Heart right ventricle (tissue), 16 donors: ENCODE measurements at regions not wholly inside any gene's neighbourhood (a gene's known extent, or its start where the extent isn't known, plus 50 kb on each side); places are given as distances from the start of the nearest gene placed in this dataset.

ENCODE experiments used
- ATAC-seq, 8 donors: fragments of 200-7000 bp; cut with Tn5 transposase; one replicate each; pipeline ENCODE4 v1.9.1; 2020; ENCODE audit warnings: mild to moderate bottlenecking in 8 of 8, moderate library complexity in 8 of 8, moderate number of reproducible peaks in 1 of 8
- DNase-seq, 2 donors: peaks; one replicate each; pipeline ENCODE4 v3.0.0-alpha.2; 2020
- H3K27ac ChIP-seq, 10 donors: fragments of 200-600 bp; sonication (generic) in 2 of 10; one replicate each; pipeline versions ENCODE4 v1.5.0 to v1.8.0; 2020 to 2022; ENCODE audit warnings: mild to moderate bottlenecking in 3 of 10
- H3K27me3 ChIP-seq, 7 donors: fragments of 200-600 bp; one replicate each; pipeline ENCODE4 v1.8.0; 2021 to 2022; ENCODE audit warnings: mild to moderate bottlenecking in 2 of 7
- H3K36me3 ChIP-seq, 9 donors: fragments of 200-600 bp; sonication (generic) in 1 of 9; one replicate each; pipeline versions ENCODE4 v1.5.0 to v1.8.0; 2020 to 2022; ENCODE audit warnings: mild to moderate bottlenecking in 2 of 9
- H3K4me1 ChIP-seq, 9 donors: fragments of 200-600 bp; sonication (generic) in 1 of 9; one replicate each; pipeline versions ENCODE4 v1.5.0 to v1.8.0; 2020 to 2022; ENCODE audit warnings: mild to moderate bottlenecking in 4 of 9
- H3K4me3 ChIP-seq, 10 donors: fragments of 200-600 bp; sonication (generic) in 2 of 10; one replicate each; pipeline versions ENCODE4 v1.5.0 to v1.8.0; 2020 to 2022; ENCODE audit warnings: mild to moderate bottlenecking in 7 of 10, moderate library complexity in 2 of 10
- H3K9me3 ChIP-seq, 11 donors: fragments of 200-600 bp in 10 of 11; sonication (generic) in 2 of 11; one replicate each; pipeline versions ENCODE4 v1.5.0 to v1.8.0; 2013 to 2022; ENCODE audit warnings: mild to moderate bottlenecking in 2 of 11, control low read depth in 1 of 11, moderate library complexity in 1 of 11
- WGBS, 2 donors: extraction: QIAGEN DNeasy Blood & Tissue Kit; methylation state at CpG; one replicate each; pipeline ENCODE4 v1.1.7; 2013; ENCODE audit warnings: inconsistent platforms in 1 of 2; 5-methylcytosine and 5-hydroxymethylcytosine counted together
- intact Hi-C, 10 donors: fragments of 100-400 bp; cut with DNase I; formaldehyde crosslinking; loops; one replicate each; pipeline versions ENCODE4 v1.11.1 to v1.14.2; 2022
- TF ChIP-seq, protein P1 (sequence below), 9 donors: fragments of 200-600 bp; sonication (generic) in 2 of 9; IDR thresholded peaks; one replicate each; pipeline versions ENCODE4 v1.5.0 to v1.8.0; 2021 to 2022; ENCODE audit warnings: antibody characterized with exemption in 9 of 9, mild to moderate bottlenecking in 5 of 9, moderate library complexity in 1 of 9
- donor health status: Arrhythmogenic right ventricular cardiomyopathy.
- donor health status: ischemic (EF 13 %, LVEDD 7.1; RV severe dilation, severe dysfunction).
- donor health status: healthy with polysubstance abuse.
- donor health status: DM: no; HTN: yes; CAD: no.
- donor health status: DM: no; HTN: no; CAD: no.
- donor health status: ischemic (EF 25% LVEDD 6.9; RV normal size, moderate dysfunction).
- donor health status: ischemic (EF 25% LVEDD 5.7; RV mildly dilated, moderate dysfunction).
- donor health status: healthy.
- donor health status: DM: yes; HTN: yes; CAD: no.
- donor health status: Ischemic cardiomyopathy.
- donor health status: ischemic (EF 35%, LVEDD 5.7; RV mildly dilated, moderate dysfunction).
- donor health status: nonischemic (EF 11% LVEDD 7.7; RV severe dilation, severe dysfunction).
- donor health status: DM: yes; HTN: yes; CAD: no.
- donor health status: PGD.
- donor health status: ischemic (EF 29% LVEDD 5.4; RV normal size, mild dysfunction).
- donor health status: nonischemic (EF 23%, LVEDD 6.1; RV moderate dilation, normal function).

- peak; percentile 73 to 94 (median 86) for ATAC-seq
- DNase-seq: peak; percentile 19 to 33
- H3K4me3 ChIP-seq: peak overlapping the region in 6 of 10 donors; percentile 11 to 37 (median 28)
- TF ChIP-seq, protein P1, sequence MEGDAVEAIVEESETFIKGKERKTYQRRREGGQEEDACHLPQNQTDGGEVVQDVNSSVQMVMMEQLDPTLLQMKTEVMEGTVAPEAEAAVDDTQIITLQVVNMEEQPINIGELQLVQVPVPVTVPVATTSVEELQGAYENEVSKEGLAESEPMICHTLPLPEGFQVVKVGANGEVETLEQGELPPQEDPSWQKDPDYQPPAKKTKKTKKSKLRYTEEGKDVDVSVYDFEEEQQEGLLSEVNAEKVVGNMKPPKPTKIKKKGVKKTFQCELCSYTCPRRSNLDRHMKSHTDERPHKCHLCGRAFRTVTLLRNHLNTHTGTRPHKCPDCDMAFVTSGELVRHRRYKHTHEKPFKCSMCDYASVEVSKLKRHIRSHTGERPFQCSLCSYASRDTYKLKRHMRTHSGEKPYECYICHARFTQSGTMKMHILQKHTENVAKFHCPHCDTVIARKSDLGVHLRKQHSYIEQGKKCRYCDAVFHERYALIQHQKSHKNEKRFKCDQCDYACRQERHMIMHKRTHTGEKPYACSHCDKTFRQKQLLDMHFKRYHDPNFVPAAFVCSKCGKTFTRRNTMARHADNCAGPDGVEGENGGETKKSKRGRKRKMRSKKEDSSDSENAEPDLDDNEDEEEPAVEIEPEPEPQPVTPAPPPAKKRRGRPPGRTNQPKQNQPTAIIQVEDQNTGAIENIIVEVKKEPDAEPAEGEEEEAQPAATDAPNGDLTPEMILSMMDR (IDR thresholded peaks at IDR 0.05): no peak
- H3K9me3 ChIP-seq: no peaks in the 10 kb centered on the region
- intact Hi-C loops: no loop called here
- H3K27me3 ChIP-seq: no peaks in the 10 kb centered on the region
- WGBS, 2 donors: 18% methylated on average over 16 of the region's 16 CpGs
- no peaks in the 10 kb centered on the region for H3K36me3 ChIP-seq
- H3K27ac ChIP-seq: peak overlapping the region in 9 of 10 donors; percentile 41 to 84 (median 73)
- peaks cover 3 to 26% (median 15%) of the 10 kb centered on the region in 9 donors for H3K4me1 ChIP-seq
These were observed 202.8 kb downstream of the BAMBI start for GRCh38 chr10:28879875-28880682.

DNA sequence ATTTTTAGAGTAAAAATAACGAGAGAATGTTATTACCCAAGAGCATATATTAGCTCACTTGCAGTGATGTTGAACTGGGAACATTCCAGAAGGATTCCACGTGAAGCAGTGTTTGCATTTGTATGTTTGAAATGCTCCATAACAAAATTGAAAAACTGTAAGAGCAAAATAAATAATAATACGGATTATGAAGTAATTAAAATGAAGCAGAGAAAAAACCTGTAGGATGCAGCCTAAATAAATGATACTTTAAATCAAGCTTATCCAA is 203.3 kb downstream of the BAMBI start:
- Histone ChIP-seq H3K27me3 (no peaks in the 10 kb centered on the region), H3K4me1 (peaks cover 3 to 25% (median 15%) of the 10 kb centered on the region in 9 donors), H3K36me3 (no peaks in the 10 kb centered on the region), H3K4me3 (no peak overlapping the region), H3K27ac (peak overlapping the region in 4 of 10 donors; percentile 69 to 84 (median 74)), H3K9me3 (no peaks in the 10 kb centered on the region)
- intact Hi-C loops: no loop called here
- WGBS, 2 donors: 66 to 69% methylated on average over 3 of the region's 3 CpGs
- DNase-seq: no peak
- peak in 1 of 8 donors; percentile 14 for ATAC-seq
- TF ChIP-seq, protein P1 (IDR thresholded peaks at IDR 0.05): no peak

- Histone ChIP-seq H3K36me3 (no peaks in the 10 kb centered on the region), H3K27ac (no peak overlapping the region), H3K4me3 (no peak overlapping the region), H3K9me3 (no peaks in the 10 kb centered on the region), H3K4me1 (peaks cover 3 to 25% (median 15%) of the 10 kb centered on the region in 9 donors), H3K27me3 (no peaks in the 10 kb centered on the region)
- TF ChIP-seq, protein P1 (IDR thresholded peaks at IDR 0.05): no peak
- 51 to 62% methylated on average over 3 of the region's 3 CpGs for WGBS, 2 donors
- intact Hi-C loops: no loop called here
- ATAC-seq (no peak), DNase-seq (no peak)
These were observed 204.0 kb downstream of the BAMBI start for GRCh38 chr10:28881171-28881882.

- ATAC-seq (no peak), DNase-seq (no peak)
- H3K36me3 ChIP-seq: no peaks in the 10 kb centered on the region
- H3K4me3 ChIP-seq: no peak overlapping the region
- peaks cover 3 to 24% (median 15%) of the 10 kb centered on the region in 9 donors for H3K4me1 ChIP-seq
- intact Hi-C loops: no loop called here
- H3K27me3 ChIP-seq: no peaks in the 10 kb centered on the region
- H3K9me3 ChIP-seq: no peaks in the 10 kb centered on the region
- WGBS, 2 donors: 95 to 97% methylated on average over 8 of the region's 8 CpGs
- TF ChIP-seq, protein P1 (IDR thresholded peaks at IDR 0.05): no peak
- H3K27ac ChIP-seq: no peak overlapping the region
These were observed 206.6 kb downstream of the BAMBI start for GRCh38 chr10:28883741-28884423.
